Mammary epithelial cell (primary cell): ENCODE measurements at regions not wholly inside any gene's neighbourhood (a gene's known extent, or its start where the extent isn't known, plus 50 kb on each side); places are given as distances from the start of the nearest gene placed in this dataset.

Experiments used
- CTCF ChIP-seq, 2 donors: IDR thresholded peaks in 1 of 2; conservative IDR thresholded peaks in 1 of 2; 2 replicates each; pipeline ENCODE4 v1.5.1; 2011 to 2012; ENCODE audit warnings: inconsistent platforms in 2 of 2, low read length in 2 of 2, mild to moderate bottlenecking in 2 of 2, control low read depth in 1 of 2, low read depth in 1 of 2; ENCODE audit not compliant: insufficient read depth in 1 of 2; ENCODE audit errors: extremely low read depth in 1 of 2
- EZH2 ChIP-seq: IDR thresholded peaks from 2 replicates; pipeline ENCODE4 v1.6.1; 2012; ENCODE audit warnings: low read length, inconsistent platforms, borderline replicate concordance

DNA sequence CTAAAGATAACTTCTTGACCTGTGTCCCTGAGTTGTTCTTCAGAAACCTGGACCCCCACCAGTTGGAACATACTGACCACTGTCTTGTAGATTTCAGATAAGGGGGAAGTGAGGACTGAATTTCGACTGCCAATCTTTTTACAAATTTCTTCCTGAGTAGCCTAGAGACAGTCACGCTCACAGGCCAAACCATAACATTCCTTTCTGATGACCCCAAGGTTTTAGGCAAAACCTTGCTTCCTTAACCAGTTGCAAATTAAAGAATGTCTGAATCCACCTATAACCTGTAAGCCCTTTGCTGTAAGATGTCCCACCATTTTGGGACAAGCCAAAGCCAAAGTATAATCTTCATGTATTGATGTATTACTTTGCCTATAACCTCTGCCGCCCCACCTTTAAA lies 306.9 kb downstream of the LRFN2 start:
- TF ChIP-seq CTCF (conservative IDR thresholded peaks at IDR 0.05 in 1 of 2, IDR thresholded peaks at IDR 0.05 in 1 of 2; ENCODE audit: extremely low read depth in 1 of 2, insufficient read depth in 1 of 2, low read depth in 1 of 2, low read length in 2 of 2) (no peak), EZH2 (no peak)
